Stimulated activated CD8-positive, alpha-beta memory T cell treated with anti-CD3 and anti-CD28 coated beads, Interleukin-7, amount 100 ng/mL, for 24 hours (primary cell): ENCODE measurements at regions not wholly inside any gene's neighbourhood (a gene's known extent, or its start where the extent isn't known, plus 50 kb on each side); places are given as distances from the start of the nearest gene placed in this dataset.
"Not testable (repeated sequence)": the region's sequence is repeated elsewhere in the genome, so short reads cannot be mapped to it uniquely, and the experiment has no call there.

ENCODE experiments used
- DNase-seq: peaks from one replicate; pipeline ENCODE4 v3.0.0-alpha.2; 2020; ENCODE audit warnings: low read depth

GRCh38 chr7:156515911-156516790, 124.4 kb upstream of the RNF32 start:
- DNase-seq = no peak

DNA sequence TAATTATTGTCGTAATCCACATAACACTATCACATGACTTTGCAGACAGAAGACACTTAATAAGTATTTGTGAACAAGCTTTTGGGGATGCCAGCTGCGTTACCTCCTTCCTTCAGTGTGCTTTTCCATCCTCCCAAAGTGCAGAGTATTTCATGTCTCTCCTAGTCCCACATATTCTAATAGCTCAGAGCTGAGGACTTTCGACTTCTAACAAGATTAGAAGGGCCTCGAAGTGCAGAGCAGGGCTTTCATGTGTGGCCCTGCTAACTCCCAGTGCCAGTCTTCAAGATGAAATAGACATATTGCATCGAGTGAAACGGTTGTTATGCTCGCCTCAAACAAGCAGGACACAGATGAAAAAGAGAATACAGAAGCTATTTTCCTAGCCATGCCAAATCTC, 125.7 kb upstream of the RNF32 start:
- DNase-seq = no peak

GRCh38 chr7:156511426-156511825, 129.1 kb upstream of the RNF32 start:
- DNase-seq = no peak

- no peak for DNase-seq
Observed at GRCh38 chr7:156510966-156511365, 129.6 kb upstream of the RNF32 start.

- DNase-seq = no peak
Observed at GRCh38 chr7:156509216-156509615, 131.4 kb upstream of the RNF32 start.

DNA sequence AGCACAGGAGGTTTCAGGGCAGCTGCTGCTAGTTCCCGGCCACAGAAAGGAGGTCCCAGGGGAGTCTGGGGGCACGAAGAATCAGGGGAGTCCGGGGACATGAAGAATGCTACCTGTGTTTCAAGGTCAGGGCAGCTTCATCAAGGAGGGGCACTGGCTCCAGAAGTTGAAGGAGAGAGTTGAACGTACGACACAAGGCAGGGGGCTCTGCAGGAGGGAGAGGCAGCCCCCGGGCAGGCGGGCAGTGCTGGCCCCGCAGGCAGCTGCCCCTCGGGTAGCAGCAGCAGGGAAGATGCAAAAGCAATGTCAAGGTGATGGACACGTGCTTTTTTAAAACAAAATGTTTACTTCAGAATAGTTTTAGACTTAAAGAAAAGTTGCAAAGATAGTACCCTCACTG, 134.7 kb upstream of the RNF32 start:
- DNase-seq = no peak

DNA sequence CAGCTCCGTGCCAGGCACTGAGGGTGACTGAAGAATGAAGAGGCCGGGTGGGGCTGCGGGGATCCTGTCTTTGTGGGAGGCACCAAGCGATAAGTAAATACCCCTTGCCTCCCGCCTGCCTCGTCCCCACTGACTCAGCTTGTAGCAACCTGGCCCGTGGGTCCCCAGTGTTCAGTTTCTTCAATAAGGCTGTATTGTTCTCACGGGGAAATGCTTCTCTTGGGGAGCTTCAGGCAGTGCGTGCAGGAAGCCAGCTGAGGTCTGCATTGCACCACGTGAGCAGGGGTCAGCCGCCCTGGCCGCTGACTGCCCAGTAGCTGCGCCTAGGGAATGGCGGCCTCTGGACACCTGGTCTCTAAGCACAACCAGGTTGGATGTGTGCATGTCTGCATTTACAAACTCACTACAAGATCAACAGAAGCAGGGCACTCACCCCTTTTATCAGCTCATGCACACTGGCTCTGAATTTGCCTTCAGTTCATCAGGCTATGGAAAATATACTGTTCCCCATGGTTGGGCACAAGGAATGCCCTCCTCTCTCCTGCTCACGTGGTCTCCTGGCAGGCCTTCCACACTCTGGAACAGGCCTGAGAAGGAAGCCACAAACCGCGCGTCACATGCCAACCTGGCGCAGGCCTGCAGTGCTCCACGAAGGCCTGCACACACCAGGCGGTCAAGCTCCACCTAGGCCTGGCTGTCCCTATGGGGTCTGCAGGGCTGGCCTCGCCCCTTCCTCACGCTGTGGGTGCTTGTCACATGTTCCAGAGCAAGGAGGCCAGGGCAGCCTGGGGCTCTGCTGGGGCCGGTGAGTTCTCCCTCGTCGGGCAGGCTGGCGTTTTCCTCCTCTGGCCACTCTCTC, 135.7 kb upstream of the RNF32 start:
- DNase-seq = no peak

GRCh38 chr7:156504006-156504405, 136.6 kb upstream of the RNF32 start:
- DNase-seq = no peak

- no peak for DNase-seq
Observed at GRCh38 chr7:156503196-156503595, 137.4 kb upstream of the RNF32 start.

- not testable (repeated sequence) for DNase-seq
Observed at GRCh38 chr7:156501815-156502214, 138.8 kb upstream of the RNF32 start.

GRCh38 chr7:156499247-156499881, 141.2 kb upstream of the RNF32 start:
- no peak for DNase-seq

GRCh38 chr7:156497776-156498509, 142.6 kb upstream of the RNF32 start:
- DNase-seq = no peak

DNA sequence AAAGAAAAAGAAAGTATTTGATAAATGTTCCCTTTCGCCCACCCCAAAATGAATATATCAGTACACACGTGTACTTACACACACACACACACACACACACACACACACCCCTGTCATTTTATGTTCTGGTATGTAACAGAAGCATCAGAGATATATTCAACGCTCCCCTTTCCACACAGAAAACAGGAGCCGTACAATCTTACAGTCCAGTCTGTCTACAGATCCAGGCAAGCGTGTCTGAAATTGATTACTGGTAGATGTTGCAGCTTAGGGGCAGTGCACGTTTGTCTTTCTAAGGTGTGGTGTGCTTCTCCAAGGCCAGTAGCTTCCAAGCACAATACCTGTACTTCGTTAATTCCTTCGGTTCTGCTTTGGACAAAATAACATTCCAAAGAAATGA, 143.7 kb upstream of the RNF32 start:
- DNase-seq = no peak

DNA sequence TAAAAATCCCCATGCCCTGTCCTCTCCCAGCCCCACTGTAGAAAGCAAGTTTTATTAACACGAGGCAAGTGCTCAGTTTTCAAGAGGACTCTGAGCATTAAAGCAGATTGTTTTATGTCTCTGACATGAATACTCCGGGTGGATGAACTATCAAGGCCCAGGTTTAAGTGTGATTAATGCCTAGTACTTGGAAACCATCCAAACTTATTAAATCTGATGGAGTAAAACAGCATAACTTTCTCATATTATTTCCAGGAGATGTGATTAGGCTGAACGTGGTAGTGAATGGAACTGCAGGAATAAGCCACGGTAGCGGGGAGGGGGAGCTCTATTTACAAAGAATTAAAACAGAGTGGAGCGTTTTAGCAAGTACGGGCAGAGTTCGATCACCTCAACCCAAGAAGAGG, 144.2 kb upstream of the RNF32 start:
- DNase-seq = no peak

GRCh38 chr7:156494960-156495359, 145.6 kb upstream of the RNF32 start:
- no peak for DNase-seq

DNA sequence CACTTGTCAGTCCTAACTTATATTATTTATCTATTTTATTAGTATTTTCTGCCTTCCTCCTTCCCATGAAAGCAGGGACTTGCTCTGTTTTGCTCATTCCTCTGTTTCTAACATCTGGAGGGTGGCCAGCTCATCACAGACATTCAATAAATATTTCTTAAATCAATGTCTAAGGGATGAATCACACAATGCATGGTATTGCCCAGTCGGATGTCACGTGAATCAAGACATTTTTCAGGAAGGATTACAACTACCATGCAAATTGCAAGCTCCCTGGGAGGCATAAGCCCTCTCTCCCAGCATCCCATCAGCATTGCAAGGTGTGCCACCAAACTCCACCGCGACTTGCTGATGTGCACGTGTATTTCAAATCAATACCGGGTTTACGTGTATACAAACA, 146.6 kb upstream of the RNF32 start:
- DNase-seq = no peak

- no peak for DNase-seq
Observed at GRCh38 chr7:156492170-156492569, 148.4 kb upstream of the RNF32 start.

GRCh38 chr7:156491435-156491834, 149.1 kb upstream of the RNF32 start:
- no peak for DNase-seq

GRCh38 chr7:156490021-156490800, 150.4 kb upstream of the RNF32 start:
- no peak for DNase-seq

- no peak for DNase-seq
Observed at GRCh38 chr7:156487811-156488533, 152.6 kb upstream of the RNF32 start.
